Stimulated activated CD4-positive, alpha-beta T cell treated with anti-CD3 and anti-CD28 coated beads, Interleukin-12 subunit alpha, Interleukin-12 subunit beta, amount 100 ng/mL, for 24 hours (primary cell): ENCODE measurements at regions not wholly inside any gene's neighbourhood (a gene's known extent, or its start where the extent isn't known, plus 50 kb on each side); places are given as distances from the start of the nearest gene placed in this dataset.

Source experiments
- DNase-seq, 2 experiments: peaks; one replicate each; pipeline ENCODE4 v3.0.0-alpha.2; 2020; ENCODE audit warnings: low read depth in 2 of 2

DNA sequence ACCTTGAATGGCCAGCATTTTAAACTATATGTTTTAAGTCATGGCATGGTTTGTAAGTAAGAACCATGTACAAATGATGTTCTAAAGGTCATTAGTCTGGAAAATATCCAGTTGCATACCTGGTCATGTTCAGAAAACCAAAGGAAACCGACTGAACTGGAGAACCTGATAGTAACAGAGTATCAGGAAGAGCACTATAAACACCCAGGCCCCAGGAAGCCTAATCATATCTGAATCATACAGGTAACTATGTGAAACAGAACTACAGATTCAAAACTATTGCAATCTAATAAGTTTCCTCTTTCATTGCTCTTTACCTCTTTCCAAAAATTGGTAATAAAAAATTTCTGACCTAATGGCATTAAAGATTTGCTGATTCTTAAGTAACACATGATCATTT is 500.3 kb downstream of the ARHGEF28 start:
- no peak for DNase-seq

DNA sequence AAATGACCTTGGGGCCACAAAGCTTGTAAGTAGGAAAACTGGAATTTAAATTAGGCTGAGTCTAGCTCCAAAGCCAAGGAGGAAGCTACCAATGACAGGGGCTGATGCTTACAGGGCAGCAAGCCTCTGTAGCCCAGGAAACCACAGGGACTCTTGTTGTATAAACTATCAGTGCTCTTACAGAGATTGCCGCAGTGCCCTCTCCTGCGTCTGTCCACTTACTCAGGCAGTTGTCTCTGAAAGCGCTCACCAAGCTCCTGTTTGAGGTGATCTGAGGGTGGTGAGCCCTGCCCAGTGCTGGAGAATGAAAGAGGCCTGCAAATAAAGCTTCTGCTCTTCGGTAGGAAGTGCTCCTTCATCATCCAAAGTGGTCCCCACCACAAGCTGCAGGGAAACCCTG is 498.8 kb downstream of the ARHGEF28 start:
- no peak for DNase-seq

DNA sequence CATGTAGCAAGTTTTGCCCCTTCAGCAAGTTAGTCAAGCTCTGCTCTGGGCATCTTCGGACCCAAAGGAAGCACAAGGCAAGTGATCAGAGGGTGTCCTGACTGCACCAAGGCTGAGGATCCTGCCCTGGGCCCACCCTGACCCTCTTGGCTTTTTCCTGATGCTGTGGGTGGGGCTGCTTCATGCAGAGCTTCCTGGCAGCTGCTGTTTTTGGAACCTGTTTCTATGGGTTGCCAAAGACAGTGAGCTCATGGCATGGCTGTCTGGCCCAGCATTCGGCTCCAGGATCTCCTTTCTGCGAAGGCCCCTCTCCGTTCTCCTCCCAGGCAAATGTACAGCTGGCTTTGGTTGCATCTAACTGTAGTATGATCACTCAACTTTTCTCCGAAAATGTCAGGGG is 497.9 kb downstream of the ARHGEF28 start:
- DNase-seq, result no peak

DNA sequence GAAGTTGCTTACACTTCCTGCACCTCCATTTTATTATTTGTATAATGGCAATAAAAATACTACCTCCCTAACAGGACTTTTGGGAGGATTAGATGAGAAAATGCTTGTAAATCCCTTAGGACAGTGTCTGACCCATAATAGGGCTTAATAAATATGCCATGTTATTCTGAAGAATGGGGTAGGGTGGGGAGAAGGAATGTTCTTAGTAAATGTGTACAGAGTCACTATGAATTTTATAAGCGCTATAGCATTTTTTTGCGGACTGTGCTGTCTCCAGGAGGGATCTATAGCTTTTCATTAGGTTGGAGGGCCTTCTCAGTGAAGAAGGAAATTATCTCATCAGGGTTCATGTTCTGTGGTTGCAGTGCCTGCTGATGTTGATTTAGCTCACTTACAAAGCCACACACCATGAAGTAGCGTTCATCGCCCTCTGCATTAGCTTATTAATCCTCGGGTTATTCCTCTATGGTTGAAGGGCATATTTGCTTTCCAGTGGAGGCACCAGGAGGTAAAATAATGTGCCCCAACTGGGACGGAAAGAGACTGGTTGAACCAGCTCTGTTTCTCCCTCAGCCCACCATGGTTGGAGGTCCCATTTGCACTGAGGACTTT is 497.1 kb downstream of the ARHGEF28 start:
- DNase-seq, result no peak

DNA sequence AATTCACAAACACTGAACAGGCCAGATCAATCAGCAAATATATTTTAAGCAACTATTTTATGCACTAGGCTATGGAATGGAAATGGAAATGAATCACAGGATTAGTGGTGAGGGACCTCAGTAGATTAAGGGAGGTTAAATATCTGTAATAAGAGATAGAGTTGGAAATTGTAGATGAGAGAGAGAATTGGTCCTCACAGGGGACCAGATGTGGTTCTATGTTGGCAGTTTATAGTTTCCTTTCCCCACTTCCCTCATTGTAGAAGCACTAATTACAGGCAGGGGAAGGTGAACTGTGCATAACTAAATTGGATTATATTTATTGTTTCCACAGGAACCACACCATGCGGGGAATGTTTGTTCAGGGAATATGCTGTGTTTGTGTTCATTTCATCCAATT is 496.2 kb downstream of the ARHGEF28 start:
- no peak for DNase-seq

DNA sequence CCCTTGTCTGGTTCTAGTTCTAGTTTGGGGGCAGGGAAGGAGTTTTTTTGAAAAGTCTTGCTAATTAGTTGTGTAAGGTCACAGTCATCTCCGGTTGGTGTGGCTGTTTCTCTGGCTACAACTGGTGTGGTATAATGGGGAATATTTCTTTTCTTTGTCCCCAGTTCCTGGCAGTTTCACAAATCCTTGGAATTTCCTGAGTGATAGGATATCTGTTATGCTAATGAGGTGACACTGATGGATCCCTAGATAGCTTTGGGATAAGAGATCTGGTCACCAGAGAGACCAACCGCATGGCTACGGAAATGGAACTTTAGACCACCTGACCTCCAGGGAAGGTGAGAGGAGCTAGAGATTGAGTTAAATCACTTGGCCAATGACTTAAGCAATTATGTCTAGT is 494.6 kb downstream of the ARHGEF28 start:
- DNase-seq, result no peak

DNA sequence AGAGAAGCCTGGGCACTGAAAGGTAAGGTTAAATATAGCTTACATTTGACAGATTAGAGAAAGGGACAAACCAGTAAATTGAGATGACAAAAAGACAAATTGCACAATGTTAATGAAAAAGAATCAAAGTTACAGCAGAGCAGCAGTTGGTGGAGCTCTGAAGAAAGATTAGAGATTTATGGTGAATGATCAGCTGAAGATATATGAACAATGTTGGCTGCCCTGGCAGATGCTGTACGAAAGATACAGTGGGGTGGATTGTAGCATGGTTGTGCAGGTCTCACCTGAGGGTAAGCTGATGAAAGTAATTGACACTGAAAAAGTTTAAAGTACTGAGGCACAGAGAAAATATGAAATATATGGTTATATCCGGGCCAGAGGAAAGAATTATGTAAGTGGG is 492.1 kb downstream of the ARHGEF28 start:
- no peak for DNase-seq

DNA sequence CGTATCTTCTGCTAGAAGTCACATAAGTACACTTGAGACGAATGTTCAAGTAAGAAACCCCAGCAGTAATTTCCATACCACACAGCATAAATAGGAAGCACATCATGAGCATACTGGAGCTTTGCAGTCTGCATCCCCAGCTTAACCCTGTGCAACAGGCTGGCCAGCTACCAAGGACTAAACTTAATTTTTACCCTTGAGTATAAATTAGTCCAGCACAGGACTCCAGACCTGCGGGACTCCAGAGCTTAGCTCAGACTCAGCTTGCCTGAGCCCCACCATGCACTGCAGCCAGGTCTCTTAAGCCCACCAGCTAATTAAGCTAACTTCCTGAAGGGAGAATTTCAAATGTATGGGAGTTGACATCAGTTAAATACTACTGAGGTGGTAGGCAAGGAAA is 491.0 kb downstream of the ARHGEF28 start:
- no peak for DNase-seq

DNA sequence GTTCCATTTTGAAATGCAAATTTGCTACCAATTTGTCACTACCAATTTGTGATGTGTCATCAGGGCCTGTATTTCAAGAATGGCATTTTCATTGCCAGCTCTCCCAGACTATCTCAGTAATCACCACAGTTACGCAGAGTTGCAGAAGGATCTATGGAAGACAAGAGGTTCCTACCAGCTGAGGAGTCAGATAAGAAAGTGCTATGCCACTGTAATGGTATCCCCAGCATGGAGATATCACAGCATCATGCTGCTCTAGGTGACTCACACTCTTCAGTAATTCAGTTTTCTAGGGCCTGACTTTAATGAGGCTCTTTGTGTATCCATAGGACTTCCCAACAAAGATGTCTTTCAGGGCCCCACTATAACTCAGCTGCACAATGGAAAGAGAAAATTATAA is 490.3 kb downstream of the ARHGEF28 start:
- DNase-seq, result no peak

DNA sequence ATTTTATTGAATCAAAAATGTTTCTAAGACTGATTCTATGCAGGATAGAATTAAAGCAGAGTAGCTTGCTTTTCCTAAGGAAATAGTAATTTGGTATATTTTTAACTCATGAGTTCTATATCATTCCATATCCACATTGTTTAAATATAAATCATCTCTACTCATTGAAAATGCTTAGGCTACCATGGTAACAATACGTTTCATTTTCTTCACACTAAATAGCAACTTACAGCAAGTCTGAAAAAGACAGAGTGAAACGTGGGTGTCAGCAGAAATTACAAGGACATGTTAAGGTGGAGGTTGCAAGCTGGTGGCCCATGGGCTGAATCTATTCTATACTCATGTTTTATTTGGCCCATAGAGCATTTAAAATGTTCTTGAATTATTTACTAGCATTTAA is 487.9 kb downstream of the ARHGEF28 start:
- DNase-seq, result no peak

DNA sequence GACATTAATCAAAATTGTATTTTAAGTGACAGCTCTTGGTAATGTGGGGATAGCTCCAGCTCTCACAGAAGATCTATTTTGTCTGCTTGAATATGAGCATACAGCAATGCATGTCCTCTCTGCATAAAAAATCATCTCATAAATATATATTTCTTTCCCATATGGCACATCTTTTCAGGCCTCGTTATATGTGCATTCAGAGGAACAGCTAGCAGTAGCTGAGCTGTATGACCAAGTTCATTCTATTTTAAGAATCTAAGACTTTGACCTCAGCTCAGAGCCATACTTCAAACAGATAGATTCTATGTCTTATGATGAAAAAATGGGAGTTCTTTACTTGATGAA is 487.2 kb downstream of the ARHGEF28 start:
- no peak for DNase-seq

DNA sequence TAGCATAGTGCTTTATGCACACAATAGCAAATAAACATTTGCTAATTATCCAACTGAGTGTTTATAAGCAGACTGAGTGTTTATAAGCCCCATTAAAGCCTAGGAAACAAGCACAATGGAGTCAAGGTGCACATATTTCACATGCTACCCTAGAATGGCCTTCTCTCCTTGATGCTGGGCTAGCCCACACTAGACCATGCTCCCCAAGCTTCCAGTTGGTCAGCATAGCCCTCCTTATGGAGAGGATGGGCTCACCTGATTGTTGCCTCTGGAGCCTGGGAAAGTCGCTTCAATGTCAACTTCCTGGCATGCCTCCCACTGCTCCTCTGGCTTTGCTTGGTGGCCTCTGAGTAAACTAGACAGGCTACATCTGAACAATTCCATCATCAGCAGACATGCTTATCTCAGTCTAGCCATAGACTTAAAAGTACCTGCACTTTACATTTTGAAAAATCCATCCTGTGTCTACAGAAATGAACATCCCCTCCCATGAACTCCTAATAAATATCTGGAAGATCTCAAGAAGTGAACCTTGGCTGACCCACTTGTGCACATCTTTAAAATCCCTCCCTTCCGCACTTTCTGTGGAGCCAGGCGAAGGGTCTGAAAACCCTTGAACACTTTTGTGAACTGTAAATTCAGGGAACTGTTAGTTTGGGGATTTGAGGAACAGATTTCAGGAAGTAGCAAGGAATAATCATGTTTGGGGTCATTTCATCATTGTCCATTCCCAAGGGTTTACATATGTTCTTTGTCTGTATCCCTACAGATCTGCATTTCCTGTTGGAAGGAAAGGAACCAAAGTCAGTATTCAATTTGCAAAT is 486.6 kb downstream of the ARHGEF28 start:
- DNase-seq, result no peak

DNA sequence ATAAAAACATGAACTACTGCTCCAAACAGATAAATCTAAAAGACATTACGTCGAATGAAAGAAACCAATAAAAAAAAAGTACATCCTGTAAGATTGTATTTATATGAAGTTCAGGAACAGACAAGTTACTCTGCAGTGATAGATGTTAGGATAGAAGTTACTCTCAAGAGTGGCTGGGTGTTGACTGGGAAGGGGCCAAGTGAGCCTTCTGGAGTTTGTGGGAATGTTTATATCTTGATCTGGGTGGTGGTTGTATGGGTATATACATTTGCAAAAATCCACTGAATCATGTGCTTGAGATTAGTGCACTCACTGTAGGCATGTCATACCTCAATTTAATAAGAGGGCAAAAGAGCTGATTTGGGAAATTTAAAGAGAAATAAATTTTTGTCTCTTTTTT is 485.8 kb downstream of the ARHGEF28 start:
- no peak for DNase-seq

DNA sequence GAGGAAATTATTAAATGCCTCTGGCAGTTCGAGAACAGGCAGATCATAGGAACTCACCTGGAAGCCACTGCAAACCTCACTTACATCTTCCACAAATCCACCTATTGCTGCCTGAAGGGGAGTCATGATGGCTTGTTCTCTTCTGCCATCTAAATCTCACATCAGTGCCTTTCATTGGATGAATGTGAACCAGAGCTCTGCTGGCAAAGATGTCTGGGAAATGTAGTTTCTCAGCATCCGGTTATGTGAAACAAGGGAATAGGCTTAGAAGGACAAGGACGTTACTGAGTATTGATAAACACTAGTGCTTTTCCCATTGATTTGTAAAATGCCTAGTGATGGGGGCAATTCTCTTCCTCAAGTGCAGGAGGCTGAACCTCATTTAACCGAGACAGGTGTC is 483.3 kb downstream of the ARHGEF28 start:
- DNase-seq, result no peak

DNA sequence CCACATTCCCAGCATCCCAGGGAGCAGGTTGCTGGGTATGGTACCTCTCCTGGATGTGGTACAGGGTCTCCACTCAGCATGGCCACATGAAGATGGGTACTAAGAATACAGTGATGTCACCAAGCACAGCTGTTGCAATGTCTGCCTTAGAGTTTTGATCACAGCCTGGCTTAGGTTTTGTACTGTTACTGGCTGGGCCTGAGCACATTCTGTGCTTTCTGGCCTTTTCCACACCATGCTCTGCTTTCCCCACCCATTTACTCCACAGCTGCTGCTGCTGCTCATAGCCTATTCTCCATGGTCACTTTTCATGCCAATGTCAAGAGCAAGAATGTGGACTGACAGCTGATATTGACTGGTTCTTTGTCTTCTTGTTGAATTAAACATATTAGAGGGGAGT is 481.9 kb downstream of the ARHGEF28 start:
- no peak for DNase-seq

DNA sequence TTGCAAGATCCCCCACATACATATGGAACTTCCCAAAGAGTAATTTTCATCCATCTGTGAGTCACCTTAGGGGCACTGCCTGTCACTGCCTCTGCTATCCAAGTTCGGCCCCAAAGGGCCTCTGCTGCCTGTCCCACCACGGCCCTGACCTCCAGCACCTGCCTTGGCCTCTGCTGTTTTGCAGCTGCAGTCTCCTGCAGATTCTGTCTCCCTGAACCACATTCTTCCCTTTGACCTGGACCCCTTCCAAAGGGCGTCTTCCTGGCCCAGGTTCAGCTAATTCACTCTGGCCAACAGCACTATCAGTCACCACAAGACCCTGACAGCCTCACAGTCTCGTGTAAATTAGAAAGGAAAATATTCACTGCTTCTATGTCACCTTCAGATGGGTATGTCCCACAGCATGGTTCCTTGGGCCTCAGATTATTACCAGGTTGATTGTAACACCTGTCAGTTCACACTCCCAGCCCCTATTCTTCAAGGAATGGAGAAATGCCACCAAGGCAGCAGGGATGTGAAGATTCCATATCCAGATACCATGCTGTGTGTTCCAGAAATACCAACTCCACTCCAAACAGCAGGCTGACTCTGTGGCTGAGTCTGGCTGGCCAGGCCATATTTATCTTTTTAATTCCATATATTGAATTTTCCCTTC is 479.3 kb downstream of the ARHGEF28 start:
- no peak for DNase-seq

DNA sequence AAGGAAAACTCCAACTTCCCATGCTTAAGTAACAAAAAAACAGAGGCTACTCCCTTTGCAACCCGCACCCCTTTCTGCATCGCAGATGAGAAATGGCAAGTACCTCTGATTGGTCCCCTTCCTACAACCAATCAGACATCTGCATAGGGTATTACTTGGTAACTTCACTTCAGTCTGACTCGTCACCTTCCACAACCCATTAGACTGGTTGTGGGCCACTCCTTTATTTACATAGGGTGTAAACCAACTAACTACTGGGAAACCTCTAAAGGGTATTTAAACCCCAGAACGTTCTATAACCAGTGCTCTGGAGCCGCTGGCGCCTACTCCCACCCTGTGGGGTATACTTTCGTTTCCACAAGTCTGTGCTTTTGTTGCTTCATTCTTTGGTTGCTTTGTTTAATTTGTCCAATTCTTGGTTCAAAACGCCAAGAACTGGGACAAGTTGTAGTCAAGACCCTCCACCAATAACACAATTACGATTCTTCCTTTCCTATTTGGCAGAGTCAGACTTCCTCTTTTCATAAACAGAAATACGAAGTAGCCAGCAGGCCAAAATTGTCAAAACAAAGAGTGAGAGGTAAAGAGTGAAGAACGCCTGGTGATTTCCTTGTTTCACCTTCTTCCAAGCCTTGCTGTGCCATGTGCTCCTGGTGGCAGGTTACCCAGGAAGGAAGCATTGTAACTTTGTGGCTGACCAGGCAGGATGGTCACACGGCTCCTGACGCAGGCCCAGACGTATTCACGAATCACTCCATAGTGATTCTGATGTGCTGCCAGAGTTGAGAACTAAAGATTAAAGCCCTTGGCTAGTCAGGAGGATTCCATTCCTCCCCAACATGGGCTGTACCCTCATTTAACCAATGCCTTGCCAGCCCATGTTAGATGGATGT is 477.4 kb downstream of the ARHGEF28 start:
- no peak for DNase-seq

DNA sequence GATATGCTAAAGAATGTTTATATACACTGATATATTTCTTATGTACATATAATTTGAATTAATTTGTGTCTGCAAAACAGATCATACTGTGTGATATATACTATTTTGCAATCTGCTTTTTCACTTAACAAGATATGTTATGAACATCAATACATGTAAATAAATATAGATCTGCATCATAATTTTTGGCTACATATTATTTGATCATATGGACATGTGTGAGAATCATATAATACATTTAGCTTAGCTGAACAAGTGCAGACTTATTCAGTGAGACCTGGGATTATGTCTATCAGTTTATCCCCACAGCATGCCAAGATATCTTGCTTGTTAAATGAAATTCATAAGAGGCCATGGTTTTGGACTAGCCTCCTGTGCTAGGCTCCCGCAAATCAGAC is 474.3 kb downstream of the ARHGEF28 start:
- DNase-seq, result no peak

DNA sequence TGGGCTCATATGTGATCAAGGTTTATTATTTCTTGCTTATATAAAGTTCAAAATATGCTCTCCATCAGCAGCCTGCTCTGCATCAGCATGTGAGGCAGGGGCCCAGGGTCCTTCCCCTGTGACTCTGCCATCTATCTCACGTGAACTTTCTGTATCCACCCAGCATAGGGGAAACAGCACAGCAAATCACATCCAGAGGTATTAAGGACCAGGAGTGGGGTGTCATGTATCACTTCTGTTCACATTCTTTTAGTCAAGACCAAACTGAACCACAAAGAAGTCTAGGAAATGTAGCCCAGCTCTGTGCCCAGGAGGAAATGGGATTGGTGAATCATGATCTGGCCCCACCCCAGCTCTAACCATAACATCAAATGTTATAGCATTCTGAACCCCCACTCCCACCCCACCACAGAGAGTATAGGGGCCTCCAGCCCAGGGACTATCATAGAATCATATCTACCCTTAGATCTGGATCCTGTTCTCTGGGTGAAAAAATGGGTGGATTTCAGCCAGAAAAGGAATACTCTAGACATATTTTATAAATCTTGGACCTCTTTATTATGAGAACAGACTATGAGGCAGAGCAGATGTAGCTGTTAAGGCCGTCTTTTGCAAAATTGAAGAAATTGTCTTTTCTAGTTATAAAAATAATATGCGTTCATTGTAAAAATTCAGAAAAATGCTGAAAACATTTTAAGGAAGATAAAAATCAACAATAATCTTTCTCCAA is 473.7 kb downstream of the ARHGEF28 start:
- no peak for DNase-seq

DNA sequence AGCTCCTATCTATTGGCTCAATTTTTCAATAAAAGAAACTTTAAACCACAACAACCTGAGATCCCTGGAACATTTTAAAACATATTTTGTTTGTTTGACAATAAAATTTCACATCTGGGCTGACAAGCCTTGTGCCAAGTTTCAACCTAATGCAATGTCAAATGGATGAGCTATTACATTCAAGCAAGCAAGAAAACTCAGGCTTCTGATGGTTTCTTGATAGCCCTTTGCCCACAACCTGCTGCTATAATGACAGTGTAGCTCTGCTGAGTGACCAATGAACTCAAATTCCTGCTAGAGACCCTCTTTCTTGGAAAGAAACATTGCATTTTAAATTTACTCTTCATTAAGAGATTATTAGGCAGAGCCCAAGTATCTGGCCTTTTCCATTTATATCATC is 472.9 kb downstream of the ARHGEF28 start:
- no peak for DNase-seq

DNA sequence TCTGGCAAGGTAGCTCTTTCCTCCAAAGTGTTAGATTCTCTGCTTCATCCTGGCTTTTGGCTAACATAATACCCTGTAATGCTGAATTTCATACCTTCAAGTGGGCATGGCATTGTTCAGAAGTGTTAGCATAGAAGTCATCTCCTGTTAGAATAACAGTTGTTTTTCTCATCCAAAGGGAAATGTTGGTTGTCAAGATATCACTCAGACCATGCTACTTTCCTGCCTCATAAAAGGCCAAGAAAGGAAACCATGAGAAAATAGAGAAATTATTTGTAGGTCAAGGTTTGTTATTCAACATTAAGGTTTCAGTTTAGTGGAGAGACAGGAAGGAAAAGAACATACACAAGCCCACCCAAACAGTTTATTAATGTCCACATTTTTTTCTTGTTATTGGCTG is 472.5 kb downstream of the ARHGEF28 start:
- DNase-seq, result no peak

DNA sequence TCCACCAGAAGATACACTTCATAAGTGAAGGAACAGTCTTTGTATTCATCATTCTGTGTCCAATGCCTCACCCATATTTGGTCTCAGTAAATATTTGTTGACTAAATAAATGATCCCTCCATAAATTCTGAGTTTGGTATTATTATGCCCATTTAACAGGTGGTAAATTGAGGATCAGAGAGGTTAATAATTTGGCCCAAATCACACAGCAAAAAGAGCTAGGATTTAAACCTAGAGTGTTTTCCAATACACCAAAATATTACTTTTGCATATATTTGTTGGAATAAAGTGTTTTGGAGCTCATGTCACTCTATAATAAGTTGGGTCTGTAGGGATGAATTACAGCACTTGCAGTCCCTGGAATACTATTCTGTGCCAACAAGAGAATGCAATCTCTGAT is 470.3 kb downstream of the ARHGEF28 start:
- DNase-seq, result no peak
